ENCODE measurements at regions not wholly inside any gene's neighbourhood (a gene's known extent, or its start where the extent isn't known, plus 50 kb on each side); places are given as distances from the start of the nearest gene placed in this dataset.

DNA sequence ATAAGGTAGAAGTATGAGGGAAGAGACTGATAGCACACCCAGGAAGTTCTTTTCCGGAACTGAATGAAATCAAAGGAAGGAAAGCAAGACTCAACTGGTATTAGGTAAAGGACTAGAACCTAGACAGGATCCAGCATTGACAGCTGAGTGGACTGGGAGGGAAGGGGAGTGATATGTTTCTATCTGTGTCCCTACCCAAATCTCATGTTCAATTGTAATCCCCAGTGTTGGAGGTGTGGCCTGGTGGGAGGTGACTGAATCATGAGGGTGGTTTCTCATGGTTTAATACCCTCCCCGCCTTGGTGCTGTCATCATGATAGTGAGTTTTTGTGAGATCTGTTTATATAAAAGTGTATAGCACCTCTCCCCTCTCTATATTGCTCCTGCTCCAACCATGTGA, 415.9 kb upstream of the KCNMB2 start:
- TF ChIP-seq TAF1 (IDR thresholded peaks at IDR 0.05; ENCODE audit: borderline replicate concordance, insufficient read depth, low read length) (no peak), POLR2AphosphoS5 (IDR thresholded peaks at IDR 0.05; ENCODE audit: low read depth, low read length) (no peak), SIN3A (IDR thresholded peaks at IDR 0.05; ENCODE audit: borderline replicate concordance, insufficient read depth, low read length) (no peak), FOXP2 (optimal IDR thresholded peaks at IDR 0.05; ENCODE audit: borderline replicate concordance, extremely low read depth, extremely low read length, insufficient read depth) (no peak)
- TF ChIP-seq, protein P1, sequence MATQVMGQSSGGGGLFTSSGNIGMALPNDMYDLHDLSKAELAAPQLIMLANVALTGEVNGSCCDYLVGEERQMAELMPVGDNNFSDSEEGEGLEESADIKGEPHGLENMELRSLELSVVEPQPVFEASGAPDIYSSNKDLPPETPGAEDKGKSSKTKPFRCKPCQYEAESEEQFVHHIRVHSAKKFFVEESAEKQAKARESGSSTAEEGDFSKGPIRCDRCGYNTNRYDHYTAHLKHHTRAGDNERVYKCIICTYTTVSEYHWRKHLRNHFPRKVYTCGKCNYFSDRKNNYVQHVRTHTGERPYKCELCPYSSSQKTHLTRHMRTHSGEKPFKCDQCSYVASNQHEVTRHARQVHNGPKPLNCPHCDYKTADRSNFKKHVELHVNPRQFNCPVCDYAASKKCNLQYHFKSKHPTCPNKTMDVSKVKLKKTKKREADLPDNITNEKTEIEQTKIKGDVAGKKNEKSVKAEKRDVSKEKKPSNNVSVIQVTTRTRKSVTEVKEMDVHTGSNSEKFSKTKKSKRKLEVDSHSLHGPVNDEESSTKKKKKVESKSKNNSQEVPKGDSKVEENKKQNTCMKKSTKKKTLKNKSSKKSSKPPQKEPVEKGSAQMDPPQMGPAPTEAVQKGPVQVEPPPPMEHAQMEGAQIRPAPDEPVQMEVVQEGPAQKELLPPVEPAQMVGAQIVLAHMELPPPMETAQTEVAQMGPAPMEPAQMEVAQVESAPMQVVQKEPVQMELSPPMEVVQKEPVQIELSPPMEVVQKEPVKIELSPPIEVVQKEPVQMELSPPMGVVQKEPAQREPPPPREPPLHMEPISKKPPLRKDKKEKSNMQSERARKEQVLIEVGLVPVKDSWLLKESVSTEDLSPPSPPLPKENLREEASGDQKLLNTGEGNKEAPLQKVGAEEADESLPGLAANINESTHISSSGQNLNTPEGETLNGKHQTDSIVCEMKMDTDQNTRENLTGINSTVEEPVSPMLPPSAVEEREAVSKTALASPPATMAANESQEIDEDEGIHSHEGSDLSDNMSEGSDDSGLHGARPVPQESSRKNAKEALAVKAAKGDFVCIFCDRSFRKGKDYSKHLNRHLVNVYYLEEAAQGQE (IDR thresholded peaks at IDR 0.05; ENCODE audit: insufficient read depth in 1 of 2, low read depth in 2 of 2, low read length in 2 of 2), result no peak

GRCh38 chr3:178126686-178127085, 409.6 kb upstream of the KCNMB2 start:
- TF ChIP-seq POLR2AphosphoS5 (IDR thresholded peaks at IDR 0.05; ENCODE audit: low read depth, low read length), result no peak
- TF ChIP-seq, protein P1 (IDR thresholded peaks at IDR 0.05; ENCODE audit: insufficient read depth in 1 of 2, low read depth in 2 of 2, low read length in 2 of 2), result no peak

DNA sequence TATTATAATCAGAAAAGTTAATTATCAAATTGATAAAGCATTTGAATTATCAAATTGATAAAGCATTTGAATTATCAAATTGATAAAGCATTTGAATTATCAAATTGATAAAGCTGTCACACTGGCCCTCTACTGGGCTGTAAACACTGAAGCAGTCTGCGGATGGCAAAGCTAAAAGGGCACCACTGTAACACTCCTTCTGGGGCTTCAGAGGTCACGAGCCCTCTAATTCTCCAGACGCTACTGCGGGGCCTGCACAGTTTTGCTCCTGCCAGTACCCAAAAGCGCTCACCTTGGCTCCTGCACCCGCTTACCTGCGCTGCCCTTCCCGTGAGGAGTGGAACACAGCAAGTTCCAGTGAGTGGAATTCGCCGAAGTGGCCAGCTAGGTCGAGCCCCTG, 409.0 kb upstream of the KCNMB2 start:
- no peak for TF ChIP-seq POLR2AphosphoS5 (IDR thresholded peaks at IDR 0.05; ENCODE audit: low read depth, low read length)
- TF ChIP-seq SIN3A (IDR thresholded peaks at IDR 0.05; ENCODE audit: borderline replicate concordance, insufficient read depth, low read length), result no peak
- TF ChIP-seq FOXP2 (optimal IDR thresholded peaks at IDR 0.05; ENCODE audit: borderline replicate concordance, extremely low read depth, extremely low read length, insufficient read depth), result no peak
- TF ChIP-seq TAF1 (IDR thresholded peaks at IDR 0.05; ENCODE audit: borderline replicate concordance, insufficient read depth, low read length), result no peak
- TF ChIP-seq, protein P1 (IDR thresholded peaks at IDR 0.05; ENCODE audit: insufficient read depth in 1 of 2, low read depth in 2 of 2, low read length in 2 of 2), result no peak

GRCh38 chr3:178129109-178129508, 407.1 kb upstream of the KCNMB2 start:
- TF ChIP-seq SIN3A (IDR thresholded peaks at IDR 0.05; ENCODE audit: borderline replicate concordance, insufficient read depth, low read length), result no peak
- TF ChIP-seq POLR2AphosphoS5 (IDR thresholded peaks at IDR 0.05; ENCODE audit: low read depth, low read length), result no peak
- TF ChIP-seq TAF1 (IDR thresholded peaks at IDR 0.05; ENCODE audit: borderline replicate concordance, insufficient read depth, low read length), result no peak
- TF ChIP-seq, protein P1 (IDR thresholded peaks at IDR 0.05; ENCODE audit: insufficient read depth in 1 of 2, low read depth in 2 of 2, low read length in 2 of 2), result no peak
- no peak for TF ChIP-seq FOXP2 (optimal IDR thresholded peaks at IDR 0.05; ENCODE audit: borderline replicate concordance, extremely low read depth, extremely low read length, insufficient read depth)

DNA sequence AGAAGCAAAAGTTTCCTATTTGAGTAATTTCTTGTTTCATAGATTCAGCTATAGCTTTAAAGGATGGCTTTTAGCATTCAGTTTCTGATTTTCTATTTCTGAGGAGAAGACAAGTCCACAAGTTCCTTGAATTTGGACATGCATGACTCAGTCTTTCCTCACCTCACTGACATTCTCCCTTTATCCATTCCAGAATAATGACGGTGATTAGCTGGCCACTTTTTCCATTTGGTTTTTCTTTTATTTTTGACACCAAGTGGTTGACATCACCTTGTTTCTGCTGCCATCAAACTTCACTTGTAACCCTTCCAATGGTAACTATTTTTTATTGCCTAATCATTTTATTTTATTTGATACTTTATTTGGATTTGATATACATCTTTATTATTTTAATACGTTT, 404.4 kb upstream of the KCNMB2 start:
- no peak for TF ChIP-seq POLR2AphosphoS5 (IDR thresholded peaks at IDR 0.05; ENCODE audit: low read depth, low read length)
- TF ChIP-seq SIN3A (IDR thresholded peaks at IDR 0.05; ENCODE audit: borderline replicate concordance, insufficient read depth, low read length), result no peak
- TF ChIP-seq FOXP2 (optimal IDR thresholded peaks at IDR 0.05; ENCODE audit: borderline replicate concordance, extremely low read depth, extremely low read length, insufficient read depth), result no peak
- TF ChIP-seq, protein P1 (IDR thresholded peaks at IDR 0.05; ENCODE audit: insufficient read depth in 1 of 2, low read depth in 2 of 2, low read length in 2 of 2), result no peak
- TF ChIP-seq TAF1 (IDR thresholded peaks at IDR 0.05; ENCODE audit: borderline replicate concordance, insufficient read depth, low read length), result no peak
